ENCODE measurements at regions not wholly inside any gene's neighbourhood (a gene's known extent, or its start where the extent isn't known, plus 50 kb on each side); places are given as distances from the start of the nearest gene placed in this dataset.
"Not testable (repeated sequence)": the region's sequence is repeated elsewhere in the genome, so short reads cannot be mapped to it uniquely, and the experiment has no call there.

- no peak for TF ChIP-seq JUND (IDR thresholded peaks at IDR 0.05; ENCODE audit: low read depth)
- no peak for DNase-seq (ENCODE audit: low read depth in 1 of 2, low spot score in 1 of 2)
- in situ Hi-C loops (cut with HindIII; ENCODE audit: low pct_unique_long_range_greater_than_20kb, low sequenced_read_pairs) = no loop called here
Observed at GRCh38 chr9:81022177-81022576, 667.2 kb downstream of the TLE1 start.

DNA sequence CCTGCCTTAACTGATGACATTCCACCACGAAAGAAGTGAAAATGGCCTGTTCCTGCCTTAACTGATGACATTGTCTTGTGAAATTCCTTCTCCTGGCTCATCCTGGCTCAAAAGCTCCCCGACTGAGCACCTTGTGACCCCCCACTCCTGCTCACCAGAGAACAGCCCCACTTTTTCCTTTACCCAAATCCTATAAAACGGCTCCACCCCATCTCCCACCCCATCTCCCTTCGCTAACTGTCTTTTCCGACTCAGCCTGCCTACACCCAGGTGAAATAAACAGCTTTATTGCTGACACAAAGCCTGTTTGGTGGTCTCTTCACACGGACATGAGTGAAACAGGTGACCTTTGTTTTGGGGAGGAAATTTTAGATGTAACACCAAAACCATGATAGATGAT, 674.4 kb downstream of the TLE1 start:
- DNase-seq (ENCODE audit: low read depth in 1 of 2, low spot score in 1 of 2); in situ Hi-C loops (cut with HindIII; ENCODE audit: low pct_unique_long_range_greater_than_20kb, low sequenced_read_pairs): not testable (repeated sequence)

DNA sequence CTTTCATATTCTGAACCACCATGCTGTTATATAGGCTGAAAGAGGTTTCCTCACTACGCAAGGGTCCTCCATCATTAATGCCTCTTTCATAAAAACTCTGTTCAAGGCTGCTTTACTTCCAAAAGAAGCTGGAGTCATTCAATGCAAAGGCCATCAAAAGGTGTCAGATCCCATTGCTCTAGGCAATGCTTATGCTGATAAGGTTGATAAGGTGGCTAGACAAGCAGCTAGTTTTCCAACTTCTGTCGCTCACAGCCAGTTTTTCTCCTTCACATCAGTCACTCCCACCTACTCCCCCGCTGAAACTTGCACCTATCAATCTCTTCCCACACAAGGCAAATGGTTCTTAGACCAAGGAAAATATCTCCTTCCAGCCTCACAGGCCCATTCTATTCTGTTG, 676.2 kb downstream of the TLE1 start:
- in situ Hi-C loops (cut with HindIII; ENCODE audit: low pct_unique_long_range_greater_than_20kb, low sequenced_read_pairs); DNase-seq (ENCODE audit: low read depth in 1 of 2, low spot score in 1 of 2): not testable (repeated sequence)

- DNase-seq (ENCODE audit: low read depth in 1 of 2, low spot score in 1 of 2) = no peak
- in situ Hi-C loops (cut with HindIII; ENCODE audit: low pct_unique_long_range_greater_than_20kb, low sequenced_read_pairs) = no loop called here
- no peak for TF ChIP-seq JUND (IDR thresholded peaks at IDR 0.05; ENCODE audit: low read depth)
Observed at GRCh38 chr9:81002906-81003305, 686.4 kb downstream of the TLE1 start.

- no peak for DNase-seq (ENCODE audit: low read depth in 1 of 2, low spot score in 1 of 2)
- in situ Hi-C loops (cut with HindIII; ENCODE audit: low pct_unique_long_range_greater_than_20kb, low sequenced_read_pairs) = no loop called here
- TF ChIP-seq JUND (IDR thresholded peaks at IDR 0.05; ENCODE audit: low read depth) = no peak
Observed at GRCh38 chr9:81002242-81002641, 687.1 kb downstream of the TLE1 start.

GRCh38 chr9:80995759-80996158, 693.6 kb downstream of the TLE1 start:
- DNase-seq (ENCODE audit: low read depth in 1 of 2, low spot score in 1 of 2) = peak in 1 of 2 experiments; percentile 7
- in situ Hi-C loops (cut with HindIII; ENCODE audit: low pct_unique_long_range_greater_than_20kb, low sequenced_read_pairs) = no loop called here
- no peak for TF ChIP-seq JUND (IDR thresholded peaks at IDR 0.05; ENCODE audit: low read depth)

- DNase-seq (ENCODE audit: low read depth in 1 of 2, low spot score in 1 of 2) = no peak
- TF ChIP-seq JUND (IDR thresholded peaks at IDR 0.05; ENCODE audit: low read depth) = no peak
- in situ Hi-C loops (cut with HindIII; ENCODE audit: low pct_unique_long_range_greater_than_20kb, low sequenced_read_pairs) = no loop called here
Observed at GRCh38 chr9:80994892-80995291, 694.5 kb downstream of the TLE1 start.

GRCh38 chr9:80985595-80985994, 703.8 kb downstream of the TLE1 start:
- in situ Hi-C loops (cut with HindIII; ENCODE audit: low pct_unique_long_range_greater_than_20kb, low sequenced_read_pairs); DNase-seq (ENCODE audit: low read depth in 1 of 2, low spot score in 1 of 2): not testable (repeated sequence)

DNA sequence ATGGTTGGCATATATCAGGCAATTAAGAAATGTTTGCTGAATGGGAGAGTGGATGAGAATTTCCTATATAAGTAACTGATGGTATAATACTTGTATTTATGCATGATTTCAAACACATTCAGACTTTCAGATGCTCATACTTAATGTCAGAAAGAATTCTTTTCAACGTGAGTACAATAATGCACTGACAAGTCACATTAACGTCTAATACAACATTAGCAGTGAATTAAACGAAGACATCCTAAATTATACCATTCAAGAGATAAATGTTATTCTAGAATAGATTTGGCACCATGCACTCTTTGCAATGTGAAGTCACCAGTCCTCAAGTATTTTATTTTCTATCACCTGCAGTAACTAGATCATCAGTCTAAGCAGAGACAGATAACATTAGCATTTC, 712.9 kb downstream of the TLE1 start:
- no peak for DNase-seq (ENCODE audit: low read depth in 1 of 2, low spot score in 1 of 2)
- no peak for TF ChIP-seq JUND (IDR thresholded peaks at IDR 0.05; ENCODE audit: low read depth)
- in situ Hi-C loops (cut with HindIII; ENCODE audit: low pct_unique_long_range_greater_than_20kb, low sequenced_read_pairs) = no loop called here

GRCh38 chr9:80970377-80970776, 719.0 kb downstream of the TLE1 start:
- DNase-seq (ENCODE audit: low read depth in 1 of 2, low spot score in 1 of 2); in situ Hi-C loops (cut with HindIII; ENCODE audit: low pct_unique_long_range_greater_than_20kb, low sequenced_read_pairs): not testable (repeated sequence)

GRCh38 chr9:80968611-80969010, 720.7 kb downstream of the TLE1 start:
- DNase-seq (ENCODE audit: low read depth in 1 of 2, low spot score in 1 of 2) = no peak
- in situ Hi-C loops (cut with HindIII; ENCODE audit: low pct_unique_long_range_greater_than_20kb, low sequenced_read_pairs) = no loop called here
- TF ChIP-seq JUND (IDR thresholded peaks at IDR 0.05; ENCODE audit: low read depth) = no peak

DNA sequence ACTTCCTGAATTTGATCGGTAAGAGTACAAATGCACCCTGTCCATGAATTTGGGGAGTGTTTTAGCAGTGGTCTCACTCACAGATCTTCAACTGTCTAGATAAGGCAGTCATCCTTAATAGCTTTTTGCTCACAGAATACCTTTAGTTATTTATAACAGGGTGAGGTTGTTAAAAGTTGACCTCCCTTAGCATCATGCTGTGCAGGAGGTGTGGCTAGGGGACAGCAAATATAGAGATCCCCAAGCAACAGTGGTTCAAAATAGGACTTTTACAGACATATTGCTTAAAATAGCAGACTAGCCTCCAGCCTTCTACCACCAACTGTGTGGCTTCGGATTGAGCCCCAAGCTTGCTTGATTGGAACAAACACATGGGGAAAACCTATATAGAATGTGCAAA, 724.4 kb downstream of the TLE1 start:
- TF ChIP-seq JUND (IDR thresholded peaks at IDR 0.05; ENCODE audit: low read depth) = no peak
- DNase-seq (ENCODE audit: low read depth in 1 of 2, low spot score in 1 of 2) = no peak
- in situ Hi-C loops (cut with HindIII; ENCODE audit: low pct_unique_long_range_greater_than_20kb, low sequenced_read_pairs) = no loop called here

DNA sequence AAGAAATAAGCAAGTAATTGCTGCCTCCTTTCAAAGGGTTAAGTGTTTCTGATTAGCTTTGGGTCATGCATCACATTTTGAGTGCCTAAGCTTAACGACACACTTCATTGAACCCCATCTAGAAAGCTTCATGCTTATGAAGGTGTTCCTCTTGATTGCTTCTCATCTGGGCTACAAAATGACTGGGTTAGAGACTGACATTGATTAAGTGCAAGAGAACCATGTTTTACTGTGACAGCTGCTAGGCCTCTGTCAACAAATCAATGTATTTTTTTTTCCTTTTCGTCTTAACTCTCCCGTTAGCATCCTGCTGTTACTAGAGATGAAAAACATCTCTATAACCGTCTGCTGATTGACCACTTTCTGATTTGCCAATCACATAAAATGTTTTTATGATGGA, 725.0 kb downstream of the TLE1 start:
- TF ChIP-seq JUND (IDR thresholded peaks at IDR 0.05; ENCODE audit: low read depth) = no peak
- in situ Hi-C loops (cut with HindIII; ENCODE audit: low pct_unique_long_range_greater_than_20kb, low sequenced_read_pairs) = no loop called here
- DNase-seq (ENCODE audit: low read depth in 1 of 2, low spot score in 1 of 2) = no peak

GRCh38 chr9:80957801-80958200, 731.5 kb downstream of the TLE1 start:
- no peak for TF ChIP-seq JUND (IDR thresholded peaks at IDR 0.05; ENCODE audit: low read depth)
- DNase-seq (ENCODE audit: low read depth in 1 of 2, low spot score in 1 of 2) = no peak
- in situ Hi-C loops (cut with HindIII; ENCODE audit: low pct_unique_long_range_greater_than_20kb, low sequenced_read_pairs) = no loop called here

DNA sequence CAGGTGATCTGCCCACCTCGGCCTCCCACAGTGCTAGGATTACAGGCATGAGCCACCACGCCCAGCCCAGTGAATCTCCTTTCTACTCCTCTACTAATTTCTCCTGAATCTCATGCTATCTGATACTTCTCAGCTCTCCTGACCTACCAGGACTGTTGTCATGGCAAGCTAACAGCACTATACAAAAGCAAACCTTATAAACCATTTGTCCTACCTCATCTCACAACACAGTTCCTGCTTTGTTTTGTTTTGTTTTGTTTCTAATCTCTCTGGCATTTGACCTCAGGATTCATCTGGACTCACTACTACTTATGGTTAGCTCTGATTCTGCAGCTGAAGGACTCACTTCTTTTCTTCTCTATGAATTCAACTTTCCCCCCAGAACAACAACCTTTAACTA, 734.8 kb downstream of the TLE1 start:
- TF ChIP-seq JUND (IDR thresholded peaks at IDR 0.05; ENCODE audit: low read depth) = no peak
- in situ Hi-C loops (cut with HindIII; ENCODE audit: low pct_unique_long_range_greater_than_20kb, low sequenced_read_pairs) = no loop called here
- no peak for DNase-seq (ENCODE audit: low read depth in 1 of 2, low spot score in 1 of 2)
